ENCODE measurements at regions not wholly inside any gene's neighbourhood (a gene's known extent, or its start where the extent isn't known, plus 50 kb on each side); places are given as distances from the start of the nearest gene placed in this dataset.
"Not testable (repeated sequence)": the region's sequence is repeated elsewhere in the genome, so short reads cannot be mapped to it uniquely, and the experiment has no call there.

DNA sequence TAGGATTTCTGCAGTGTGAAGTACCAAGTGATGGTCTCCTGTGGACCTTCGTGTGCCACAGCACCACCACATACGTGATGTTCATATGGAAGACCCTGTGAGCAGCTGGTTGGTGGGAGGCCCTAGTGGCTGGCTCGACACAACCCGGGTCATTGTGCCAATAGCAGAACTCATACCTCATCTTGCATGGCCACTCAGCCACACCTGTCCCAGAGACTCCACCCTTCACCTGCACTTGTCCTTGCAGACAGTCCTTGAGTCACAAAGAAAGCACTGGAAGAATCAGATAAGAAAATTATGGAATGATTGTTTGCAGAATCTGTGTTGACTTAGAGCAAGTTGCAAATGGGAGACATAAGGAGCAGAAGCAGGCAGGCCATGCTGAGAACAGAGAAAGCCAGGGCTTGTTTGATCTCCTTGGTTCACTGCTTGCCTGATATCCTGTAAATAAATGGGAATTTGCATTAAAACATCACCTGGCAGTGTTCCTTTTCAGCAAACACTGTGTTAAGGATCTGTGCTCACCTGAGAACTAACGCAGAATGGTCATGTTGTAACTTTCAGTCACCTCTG lies 307.7 kb downstream of the SIPA1L2 start:
- Histone ChIP-seq H3K36me3 (ENCODE audit: control insufficient read depth in 1 of 2, insufficient read depth in 2 of 2, low read length in 1 of 2) (no peaks in the 10 kb centered on the region), H3K4me3 (ENCODE audit: low read length in 2 of 2) (no peak overlapping the region), H3K27ac (ENCODE audit: low read depth in 1 of 2, low read length in 2 of 2) (no peak overlapping the region), H3K4me1 (ENCODE audit: control insufficient read depth in 1 of 2, insufficient read depth in 2 of 2, low read length in 2 of 2) (no peaks in the 10 kb centered on the region), H3K9me3 (ENCODE audit: control insufficient read depth, low read length) (no peaks in the 10 kb centered on the region), H3K27me3 (ENCODE audit: control insufficient read depth in 1 of 2, insufficient read depth in 2 of 2, low read length in 1 of 2) (no peaks in the 10 kb centered on the region)
- intact Hi-C loops (cut with DNase I) = no loop called here
- WGBS, 2 donors = 83 to 96% methylated on average over 5 of the region's 5 CpGs
- ATAC-seq (ENCODE audit: low FRiP score) (no peak), DNase-seq (no peak)

- no peak overlapping the region for H3K27ac ChIP-seq (ENCODE audit: low read depth in 1 of 2, low read length in 2 of 2)
- no peaks in the 10 kb centered on the region for H3K36me3 ChIP-seq (ENCODE audit: control insufficient read depth in 1 of 2, insufficient read depth in 2 of 2, low read length in 1 of 2)
- ATAC-seq (ENCODE audit: low FRiP score) (no peak), DNase-seq (no peak)
- H3K4me1 ChIP-seq (ENCODE audit: control insufficient read depth in 1 of 2, insufficient read depth in 2 of 2, low read length in 2 of 2) = no peaks in the 10 kb centered on the region
- WGBS, 2 donors = 60 to 86% methylated on average over 4 of the region's 4 CpGs
- H3K9me3 ChIP-seq (ENCODE audit: control insufficient read depth, low read length) = no peaks in the 10 kb centered on the region
- intact Hi-C loops (cut with DNase I) = no loop called here
- no peak overlapping the region for H3K4me3 ChIP-seq (ENCODE audit: low read length in 2 of 2)
- H3K27me3 ChIP-seq (ENCODE audit: control insufficient read depth in 1 of 2, insufficient read depth in 2 of 2, low read length in 1 of 2) = no peaks in the 10 kb centered on the region
These were observed 310.3 kb downstream of the SIPA1L2 start for GRCh38 chr1:232319518-232320210.

- Histone ChIP-seq H3K27me3 (ENCODE audit: control insufficient read depth in 1 of 2, insufficient read depth in 2 of 2, low read length in 1 of 2) (no peaks in the 10 kb centered on the region), H3K36me3 (ENCODE audit: control insufficient read depth in 1 of 2, insufficient read depth in 2 of 2, low read length in 1 of 2) (no peaks in the 10 kb centered on the region), H3K27ac (ENCODE audit: low read depth in 1 of 2, low read length in 2 of 2) (no peak overlapping the region), H3K4me3 (ENCODE audit: low read length in 2 of 2) (no peak overlapping the region), H3K4me1 (ENCODE audit: control insufficient read depth in 1 of 2, insufficient read depth in 2 of 2, low read length in 2 of 2) (no peaks in the 10 kb centered on the region), H3K9me3 (ENCODE audit: control insufficient read depth, low read length) (no peaks in the 10 kb centered on the region)
- 33 to 37% methylated on average over 10 of the region's 10 CpGs for WGBS, 2 donors
- DNase-seq = no peak
- intact Hi-C loops (cut with DNase I) = no loop called here
- no peak for ATAC-seq (ENCODE audit: low FRiP score)
These were observed 310.9 kb downstream of the SIPA1L2 start for GRCh38 chr1:232319072-232319471.

DNA sequence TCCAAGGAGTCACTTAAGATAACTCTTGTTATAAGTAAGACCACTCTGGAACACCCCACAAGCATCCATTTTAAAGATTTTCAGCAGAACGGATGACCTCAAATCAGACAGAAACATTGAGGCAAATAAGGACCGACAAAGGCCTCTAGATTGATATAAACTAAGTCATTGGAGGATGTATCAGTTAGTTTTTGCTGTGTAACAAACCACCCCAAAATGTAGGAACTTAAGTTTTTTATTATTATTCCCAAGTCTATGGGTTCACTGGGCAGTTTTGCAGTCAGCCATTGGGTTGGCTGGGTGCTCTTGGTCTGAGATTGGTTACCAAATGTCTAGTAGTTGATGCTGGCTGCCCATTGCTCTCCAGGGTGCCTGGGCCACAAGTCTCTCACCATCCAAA lies 311.8 kb downstream of the SIPA1L2 start:
- intact Hi-C loops (cut with DNase I) = no loop called here
- Histone ChIP-seq H3K27me3 (ENCODE audit: control insufficient read depth in 1 of 2, insufficient read depth in 2 of 2, low read length in 1 of 2) (no peaks in the 10 kb centered on the region), H3K9me3 (ENCODE audit: control insufficient read depth, low read length) (no peaks in the 10 kb centered on the region), H3K36me3 (ENCODE audit: control insufficient read depth in 1 of 2, insufficient read depth in 2 of 2, low read length in 1 of 2) (no peaks in the 10 kb centered on the region), H3K27ac (ENCODE audit: low read depth in 1 of 2, low read length in 2 of 2) (no peak overlapping the region), H3K4me1 (ENCODE audit: control insufficient read depth in 1 of 2, insufficient read depth in 2 of 2, low read length in 2 of 2) (no peaks in the 10 kb centered on the region), H3K4me3 (ENCODE audit: low read length in 2 of 2) (no peak overlapping the region)
- ATAC-seq (ENCODE audit: low FRiP score) (no peak), DNase-seq (no peak)
- 95 to 98% methylated on average over 2 of the region's 2 CpGs for WGBS, 2 donors

DNA sequence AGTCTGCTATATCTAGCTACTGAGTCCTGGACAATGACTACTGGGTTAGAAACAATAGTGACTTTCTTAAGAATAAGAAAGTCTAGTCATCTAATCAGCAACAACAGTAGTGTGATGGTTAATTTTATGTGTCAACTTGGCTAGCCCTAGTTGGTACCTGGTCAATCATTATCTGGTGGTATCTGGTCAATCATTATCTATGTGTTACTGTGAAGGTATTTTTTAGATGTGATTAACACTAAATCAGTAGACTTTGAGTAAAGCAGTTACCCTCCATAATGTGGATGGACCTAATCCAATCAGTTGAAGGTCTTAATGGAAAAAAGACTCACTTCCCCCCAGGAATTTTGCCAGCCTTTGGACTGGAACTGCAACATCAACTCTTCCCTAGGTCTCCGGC lies 312.6 kb downstream of the SIPA1L2 start:
- Histone ChIP-seq H3K36me3 (ENCODE audit: control insufficient read depth in 1 of 2, insufficient read depth in 2 of 2, low read length in 1 of 2) (no peaks in the 10 kb centered on the region), H3K4me3 (ENCODE audit: low read length in 2 of 2) (no peak overlapping the region), H3K27me3 (ENCODE audit: control insufficient read depth in 1 of 2, insufficient read depth in 2 of 2, low read length in 1 of 2) (no peaks in the 10 kb centered on the region), H3K27ac (ENCODE audit: low read depth in 1 of 2, low read length in 2 of 2) (no peak overlapping the region), H3K9me3 (ENCODE audit: control insufficient read depth, low read length) (no peaks in the 10 kb centered on the region), H3K4me1 (ENCODE audit: control insufficient read depth in 1 of 2, insufficient read depth in 2 of 2, low read length in 2 of 2) (no peaks in the 10 kb centered on the region)
- intact Hi-C loops (cut with DNase I) = no loop called here
- DNase-seq = no peak
- WGBS, 2 donors = 99 to 100% methylated on average over 1 of the region's 1 CpG
- no peak for ATAC-seq (ENCODE audit: low FRiP score)

- DNase-seq (no peak), ATAC-seq (ENCODE audit: low FRiP score) (no peak)
- H3K27me3 ChIP-seq (ENCODE audit: control insufficient read depth in 1 of 2, insufficient read depth in 2 of 2, low read length in 1 of 2) = no peaks in the 10 kb centered on the region
- no peak overlapping the region for H3K4me3 ChIP-seq (ENCODE audit: low read length in 2 of 2)
- no peaks in the 10 kb centered on the region for H3K4me1 ChIP-seq (ENCODE audit: control insufficient read depth in 1 of 2, insufficient read depth in 2 of 2, low read length in 2 of 2)
- H3K9me3 ChIP-seq (ENCODE audit: control insufficient read depth, low read length) = no peaks in the 10 kb centered on the region
- H3K27ac ChIP-seq (ENCODE audit: low read depth in 1 of 2, low read length in 2 of 2) = no peak overlapping the region
- no peaks in the 10 kb centered on the region for H3K36me3 ChIP-seq (ENCODE audit: control insufficient read depth in 1 of 2, insufficient read depth in 2 of 2, low read length in 1 of 2)
- intact Hi-C loops (cut with DNase I) = no loop called here
These were observed 313.1 kb downstream of the SIPA1L2 start for GRCh38 chr1:232316864-232317263.

DNA sequence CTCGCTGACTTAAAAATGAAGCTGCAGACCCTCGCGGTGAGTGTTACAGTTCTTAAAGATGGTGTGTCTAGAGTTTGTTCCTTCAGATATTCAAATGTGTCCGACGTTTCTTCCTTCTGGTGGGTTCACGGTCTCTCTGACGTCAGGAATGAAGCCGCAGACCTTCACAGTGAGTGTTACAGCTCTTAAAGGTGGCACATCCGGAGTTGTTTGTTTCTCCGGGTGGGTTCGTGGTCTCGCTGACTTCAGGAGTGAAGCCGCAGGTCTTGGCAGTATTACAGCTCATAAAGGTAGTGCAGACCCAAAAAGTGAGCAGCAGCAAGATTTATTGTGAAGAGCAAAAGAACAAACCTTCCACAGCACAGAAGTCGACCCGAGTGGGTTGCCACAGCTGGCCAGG lies 316.1 kb downstream of the SIPA1L2 start:
- 93 to 96% methylated on average over 15 of the region's 15 CpGs for WGBS, 2 donors
- H3K9me3 ChIP-seq (ENCODE audit: control insufficient read depth, low read length); intact Hi-C loops (cut with DNase I); H3K4me1 ChIP-seq (ENCODE audit: control insufficient read depth in 1 of 2, insufficient read depth in 2 of 2, low read length in 2 of 2); H3K27me3 ChIP-seq (ENCODE audit: control insufficient read depth in 1 of 2, insufficient read depth in 2 of 2, low read length in 1 of 2); H3K27ac ChIP-seq (ENCODE audit: low read depth in 1 of 2, low read length in 2 of 2); H3K36me3 ChIP-seq (ENCODE audit: control insufficient read depth in 1 of 2, insufficient read depth in 2 of 2, low read length in 1 of 2); ATAC-seq (ENCODE audit: low FRiP score); DNase-seq; H3K4me3 ChIP-seq (ENCODE audit: low read length in 2 of 2): not testable (repeated sequence)

DNA sequence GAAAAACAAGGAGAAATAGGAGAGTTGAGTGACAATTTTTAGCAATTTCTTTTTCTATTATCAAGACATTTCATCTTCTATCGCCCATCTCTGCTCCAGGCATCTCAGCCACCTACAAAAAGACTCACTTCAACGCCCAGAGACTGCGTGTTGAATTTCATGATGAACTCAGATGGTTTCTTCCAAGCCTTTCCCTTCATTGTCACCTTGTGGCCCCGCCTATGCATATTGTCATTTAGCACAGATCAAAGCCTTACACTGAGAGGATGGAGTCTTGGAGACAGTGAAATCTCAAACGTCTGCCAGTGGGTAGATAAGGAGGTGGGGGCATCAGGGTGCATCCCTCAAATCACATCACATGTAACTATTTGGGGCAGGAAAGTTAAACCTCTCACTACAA lies 319.4 kb downstream of the SIPA1L2 start:
- no peaks in the 10 kb centered on the region for H3K9me3 ChIP-seq (ENCODE audit: control insufficient read depth, low read length)
- 82 to 87% methylated on average over 5 of the region's 5 CpGs for WGBS, 2 donors
- H3K4me3 ChIP-seq (ENCODE audit: low read length in 2 of 2) = no peak overlapping the region
- no peaks in the 10 kb centered on the region for H3K4me1 ChIP-seq (ENCODE audit: control insufficient read depth in 1 of 2, insufficient read depth in 2 of 2, low read length in 2 of 2)
- no peaks in the 10 kb centered on the region for H3K36me3 ChIP-seq (ENCODE audit: control insufficient read depth in 1 of 2, insufficient read depth in 2 of 2, low read length in 1 of 2)
- no peak overlapping the region for H3K27ac ChIP-seq (ENCODE audit: low read depth in 1 of 2, low read length in 2 of 2)
- no peaks in the 10 kb centered on the region for H3K27me3 ChIP-seq (ENCODE audit: control insufficient read depth in 1 of 2, insufficient read depth in 2 of 2, low read length in 1 of 2)
- ATAC-seq (ENCODE audit: low FRiP score) (no peak), DNase-seq (no peak)
- intact Hi-C loops (cut with DNase I) = no loop called here

GRCh38 chr1:232308616-232309015 lies 321.3 kb downstream of the SIPA1L2 start:
- no peak overlapping the region for H3K27ac ChIP-seq (ENCODE audit: low read depth in 1 of 2, low read length in 2 of 2)
- H3K4me3 ChIP-seq (ENCODE audit: low read length in 2 of 2) = no peak overlapping the region
- 52 to 53% methylated on average over 3 of the region's 3 CpGs for WGBS, 2 donors
- intact Hi-C loops (cut with DNase I) = no loop called here
- ATAC-seq (ENCODE audit: low FRiP score) = no peak
- H3K36me3 ChIP-seq (ENCODE audit: control insufficient read depth in 1 of 2, insufficient read depth in 2 of 2, low read length in 1 of 2) = no peaks in the 10 kb centered on the region
- no peaks in the 10 kb centered on the region for H3K27me3 ChIP-seq (ENCODE audit: control insufficient read depth in 1 of 2, insufficient read depth in 2 of 2, low read length in 1 of 2)
- DNase-seq = no peak
- no peaks in the 10 kb centered on the region for H3K4me1 ChIP-seq (ENCODE audit: control insufficient read depth in 1 of 2, insufficient read depth in 2 of 2, low read length in 2 of 2)
- H3K9me3 ChIP-seq (ENCODE audit: control insufficient read depth, low read length) = no peaks in the 10 kb centered on the region
